Right lobe of liver (tissue), 4 donors: ENCODE measurements at regions not wholly inside any gene's neighbourhood (a gene's known extent, or its start where the extent isn't known, plus 50 kb on each side); places are given as distances from the start of the nearest gene placed in this dataset.

Experiments
- POLR2A ChIP-seq: fragments of 450-650 bp; IDR thresholded peaks from one replicate; pipeline ENCODE4 v1.6.1; 2017; ENCODE audit warnings: antibody characterized with exemption, mild to moderate bottlenecking
- TF ChIP-seq, protein P1 (sequence below), 4 donors: fragments of 200-600 bp in 3 of 4; fragments of 450-650 bp in 1 of 4; IDR thresholded peaks; one replicate each; pipeline versions ENCODE4 v1.5.1 to v1.8.0; 2016 to 2022; ENCODE audit warnings: antibody characterized with exemption in 4 of 4, mild to moderate bottlenecking in 2 of 4
- donor health status: DM: no; HTN: no; CAD: no.
- donor health status: DM: no; HTN: no; CAD: no.
- donor health status: DM: no; HTN: yes; CAD: no.

DNA sequence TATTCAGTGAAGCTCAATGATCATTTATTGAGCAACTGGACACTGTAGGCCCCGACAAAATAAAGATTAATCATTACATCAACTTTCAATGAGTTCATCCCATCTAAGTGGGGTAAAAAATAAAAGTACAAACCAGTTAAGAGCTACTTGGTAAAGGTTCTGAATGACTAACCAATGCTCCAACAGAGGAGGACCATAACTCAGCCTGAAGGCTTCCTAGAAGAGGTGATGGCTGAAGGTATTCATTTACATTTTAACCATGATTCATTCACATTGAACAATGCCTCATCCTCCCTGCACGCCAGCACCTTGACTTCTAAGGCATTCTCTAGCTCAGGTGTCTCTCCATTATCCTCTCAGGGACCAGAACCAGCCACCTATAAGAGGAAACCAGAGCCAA lies 201.4 kb downstream of the ZNF462 start:
- TF ChIP-seq, protein P1, sequence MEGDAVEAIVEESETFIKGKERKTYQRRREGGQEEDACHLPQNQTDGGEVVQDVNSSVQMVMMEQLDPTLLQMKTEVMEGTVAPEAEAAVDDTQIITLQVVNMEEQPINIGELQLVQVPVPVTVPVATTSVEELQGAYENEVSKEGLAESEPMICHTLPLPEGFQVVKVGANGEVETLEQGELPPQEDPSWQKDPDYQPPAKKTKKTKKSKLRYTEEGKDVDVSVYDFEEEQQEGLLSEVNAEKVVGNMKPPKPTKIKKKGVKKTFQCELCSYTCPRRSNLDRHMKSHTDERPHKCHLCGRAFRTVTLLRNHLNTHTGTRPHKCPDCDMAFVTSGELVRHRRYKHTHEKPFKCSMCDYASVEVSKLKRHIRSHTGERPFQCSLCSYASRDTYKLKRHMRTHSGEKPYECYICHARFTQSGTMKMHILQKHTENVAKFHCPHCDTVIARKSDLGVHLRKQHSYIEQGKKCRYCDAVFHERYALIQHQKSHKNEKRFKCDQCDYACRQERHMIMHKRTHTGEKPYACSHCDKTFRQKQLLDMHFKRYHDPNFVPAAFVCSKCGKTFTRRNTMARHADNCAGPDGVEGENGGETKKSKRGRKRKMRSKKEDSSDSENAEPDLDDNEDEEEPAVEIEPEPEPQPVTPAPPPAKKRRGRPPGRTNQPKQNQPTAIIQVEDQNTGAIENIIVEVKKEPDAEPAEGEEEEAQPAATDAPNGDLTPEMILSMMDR (IDR thresholded peaks at IDR 0.05) = no peak
- no peak for TF ChIP-seq POLR2A
